Testis (tissue), 2 donors: ENCODE measurements at regions not wholly inside any gene's neighbourhood (a gene's known extent, or its start where the extent isn't known, plus 50 kb on each side); places are given as distances from the start of the nearest gene placed in this dataset.

Experiments
- POLR2A ChIP-seq: fragments of 450-650 bp; IDR thresholded peaks from one replicate; pipeline ENCODE4 v1.6.1; 2017; ENCODE audit warnings: antibody characterized with exemption, mild to moderate bottlenecking, moderate library complexity
- TF ChIP-seq, protein P1 (sequence below), 3 experiments: fragments of 450-650 bp in 2 of 3; fragments of 200-600 bp in 1 of 3; sonication (generic) in 1 of 3; IDR thresholded peaks; one replicate each; pipeline ENCODE4 v1.5.1; 2016 to 2019; ENCODE audit warnings: antibody characterized with exemption in 3 of 3, mild to moderate bottlenecking in 2 of 3, moderate library complexity in 1 of 3

- TF ChIP-seq, protein P1, sequence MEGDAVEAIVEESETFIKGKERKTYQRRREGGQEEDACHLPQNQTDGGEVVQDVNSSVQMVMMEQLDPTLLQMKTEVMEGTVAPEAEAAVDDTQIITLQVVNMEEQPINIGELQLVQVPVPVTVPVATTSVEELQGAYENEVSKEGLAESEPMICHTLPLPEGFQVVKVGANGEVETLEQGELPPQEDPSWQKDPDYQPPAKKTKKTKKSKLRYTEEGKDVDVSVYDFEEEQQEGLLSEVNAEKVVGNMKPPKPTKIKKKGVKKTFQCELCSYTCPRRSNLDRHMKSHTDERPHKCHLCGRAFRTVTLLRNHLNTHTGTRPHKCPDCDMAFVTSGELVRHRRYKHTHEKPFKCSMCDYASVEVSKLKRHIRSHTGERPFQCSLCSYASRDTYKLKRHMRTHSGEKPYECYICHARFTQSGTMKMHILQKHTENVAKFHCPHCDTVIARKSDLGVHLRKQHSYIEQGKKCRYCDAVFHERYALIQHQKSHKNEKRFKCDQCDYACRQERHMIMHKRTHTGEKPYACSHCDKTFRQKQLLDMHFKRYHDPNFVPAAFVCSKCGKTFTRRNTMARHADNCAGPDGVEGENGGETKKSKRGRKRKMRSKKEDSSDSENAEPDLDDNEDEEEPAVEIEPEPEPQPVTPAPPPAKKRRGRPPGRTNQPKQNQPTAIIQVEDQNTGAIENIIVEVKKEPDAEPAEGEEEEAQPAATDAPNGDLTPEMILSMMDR (IDR thresholded peaks at IDR 0.05) = no peak
- TF ChIP-seq POLR2A = no peak
Observed at GRCh38 chr20:39641423-39641822, 679.3 kb downstream of the DHX35 start.
